GM23338 (cell line): ENCODE measurements at regions not wholly inside any gene's neighbourhood (a gene's known extent, or its start where the extent isn't known, plus 50 kb on each side); places are given as distances from the start of the nearest gene placed in this dataset.

ENCODE experiments used
- ATAC-seq: fragments of 200-7000 bp; cut with Tn5 transposase; 3 replicates; pipeline ENCODE4 v1.9.1; 2020
- DNase-seq: peaks from one replicate; pipeline ENCODE4 v3.0.0-alpha.2; 2015; ENCODE audit warnings: low spot score
- H2AFZ ChIP-seq: fragments of 200-600 bp; sonication (generic); 2 replicates; pipeline ENCODE4 v1.8.0; 2016; ENCODE audit warnings: antibody characterized with exemption, mild to moderate bottlenecking, moderate library complexity
- H3F3A ChIP-seq: fragments of 200-600 bp; sonication (generic); replicated peaks from 2 replicates; pipeline ENCODE4 v1.8.0; 2017; ENCODE audit warnings: antibody characterized with exemption, mixed run types, low read depth
- H3K27ac ChIP-seq: fragments of 200-600 bp; sonication (generic); 2 replicates; pipeline ENCODE4 v1.6.1; 2016; ENCODE audit warnings: low read depth
- H3K27me3 ChIP-seq: fragments of 200-600 bp; sonication (generic); 2 replicates; pipeline ENCODE4 v1.8.0; 2016; ENCODE audit warnings: mild to moderate bottlenecking, mixed run types, moderate library complexity; ENCODE audit not compliant: insufficient read depth
- H3K36me3 ChIP-seq: fragments of 200-600 bp; sonication (generic); 2 replicates; pipeline ENCODE4 v1.8.0; 2016; ENCODE audit warnings: mild to moderate bottlenecking; ENCODE audit not compliant: insufficient read depth
- H3K4me1 ChIP-seq: fragments of 200-600 bp; sonication (generic); 2 replicates; pipeline ENCODE4 v1.8.0; 2016; ENCODE audit warnings: mild to moderate bottlenecking, moderate library complexity; ENCODE audit not compliant: insufficient read depth
- H3K4me2 ChIP-seq: fragments of 200-600 bp; sonication (generic); 2 replicates; pipeline ENCODE4 v1.7.1; 2017; ENCODE audit warnings: mixed run types
- H3K4me3 ChIP-seq: fragments of 200-600 bp; sonication (generic); 2 replicates; pipeline ENCODE4 v1.6.1; 2016; ENCODE audit warnings: mixed run types
- H3K79me2 ChIP-seq: fragments of 200-600 bp; sonication (generic); replicated peaks from 2 replicates; pipeline ENCODE4 v1.8.0; 2017; ENCODE audit warnings: mild to moderate bottlenecking; ENCODE audit not compliant: insufficient read depth
- H3K9me2 ChIP-seq: fragments of 200-600 bp; sonication (generic); 2 replicates; pipeline ENCODE4 v1.8.0; 2017; ENCODE audit not compliant: insufficient read depth
- H4K20me1 ChIP-seq: fragments of 200-600 bp; sonication (generic); replicated peaks from 2 replicates; pipeline ENCODE4 v1.8.0; 2017; ENCODE audit warnings: mild to moderate bottlenecking; ENCODE audit not compliant: insufficient read depth
- H3K27ac Mint-ChIP-seq: 2 replicates; pipeline ENCODE4 v1.8.0; 2020; ENCODE audit warnings: inconsistent platforms, mild to moderate bottlenecking, moderate library complexity, mixed read lengths
- H3K27me3 Mint-ChIP-seq: 3 replicates; pipeline ENCODE4 v1.8.0; 2022; ENCODE audit warnings: low read depth, mild to moderate bottlenecking, moderate library complexity, mixed read lengths, inconsistent platforms; ENCODE audit not compliant: insufficient read depth, poor library complexity
- H3K36me3 Mint-ChIP-seq: 3 replicates; pipeline ENCODE4 v1.8.0; 2021; ENCODE audit warnings: low read depth, mild to moderate bottlenecking, inconsistent platforms, moderate library complexity, mixed read lengths
- H3K4me1 Mint-ChIP-seq: 3 replicates; pipeline ENCODE4 v1.8.0; 2020; ENCODE audit warnings: mild to moderate bottlenecking, inconsistent platforms, mixed read lengths
- H3K4me3 Mint-ChIP-seq: 3 replicates; pipeline ENCODE4 v1.8.0; 2021; ENCODE audit warnings: moderate library complexity, mild to moderate bottlenecking, inconsistent platforms, mixed read lengths
- H3K9me3 Mint-ChIP-seq: 3 replicates; pipeline ENCODE4 v1.8.0; 2020; ENCODE audit warnings: moderate library complexity, mild to moderate bottlenecking, inconsistent platforms, mixed read lengths
- CREB1 ChIP-seq: fragments of 250-450 bp; sonication (Bioruptor Pico); IDR thresholded peaks from 2 replicates; pipeline ENCODE4 v1.5.0; 2020; ENCODE audit warnings: low read depth, mild to moderate bottlenecking, moderate library complexity
- EZH2 ChIP-seq: fragments of 200-600 bp; sonication (generic); IDR thresholded peaks from one replicate; pipeline ENCODE4 v1.8.0; 2017; ENCODE audit warnings: antibody characterized with exemption, mild to moderate bottlenecking, low read depth; ENCODE audit not compliant: unreplicated experiment
- JUNB ChIP-seq: IDR thresholded peaks from one replicate; pipeline ENCODE4 v1.6.1; 2016; ENCODE audit warnings: antibody characterized with exemption; ENCODE audit not compliant: unreplicated experiment
- NANOG ChIP-seq: IDR thresholded peaks from 2 replicates; pipeline ENCODE4 v1.6.1; 2016; ENCODE audit warnings: antibody characterized with exemption, borderline replicate concordance
- POLR2AphosphoS5 ChIP-seq: IDR thresholded peaks from 2 replicates; pipeline ENCODE4 v1.6.1; 2016; ENCODE audit warnings: antibody characterized with exemption, low read depth
- STAT1 ChIP-seq: IDR thresholded peaks from one replicate; pipeline ENCODE4 v1.6.1; 2016; ENCODE audit warnings: antibody characterized with exemption; ENCODE audit not compliant: unreplicated experiment
- ZNF114 ChIP-seq: fragments of 250-450 bp; sonication (Bioruptor Pico); IDR thresholded peaks from 2 replicates; pipeline ENCODE4 v1.5.0; 2020; ENCODE audit warnings: mild to moderate bottlenecking, moderate library complexity
- ZNF331 ChIP-seq: fragments of 250-450 bp; sonication (Bioruptor Pico); IDR thresholded peaks from 2 replicates; pipeline ENCODE4 v1.5.0; 2020; ENCODE audit warnings: low read depth, mild to moderate bottlenecking, moderate library complexity
- TF ChIP-seq, protein P1 (sequence below), 2 experiments: fragments of 200-600 bp in 1 of 2; sonication (generic) in 1 of 2; conservative IDR thresholded peaks; 2 replicates each; pipeline versions ENCODE4 v1.5.1 to v1.6.1; 2016 to 2017; ENCODE audit warnings: antibody characterized with exemption in 2 of 2, low read depth in 2 of 2, mild to moderate bottlenecking in 2 of 2, moderate library complexity in 1 of 2
- TF ChIP-seq, protein P2 (sequence below): fragments of 250-450 bp; sonication (Bioruptor Pico); IDR thresholded peaks from 2 replicates; pipeline ENCODE4 v1.5.0; 2020; ENCODE audit warnings: mild to moderate bottlenecking, moderate library complexity
- TF ChIP-seq, protein P3 (sequence below): IDR thresholded peaks from 2 replicates; pipeline ENCODE4 v1.6.1; 2016; ENCODE audit warnings: antibody characterized with exemption

DNA sequence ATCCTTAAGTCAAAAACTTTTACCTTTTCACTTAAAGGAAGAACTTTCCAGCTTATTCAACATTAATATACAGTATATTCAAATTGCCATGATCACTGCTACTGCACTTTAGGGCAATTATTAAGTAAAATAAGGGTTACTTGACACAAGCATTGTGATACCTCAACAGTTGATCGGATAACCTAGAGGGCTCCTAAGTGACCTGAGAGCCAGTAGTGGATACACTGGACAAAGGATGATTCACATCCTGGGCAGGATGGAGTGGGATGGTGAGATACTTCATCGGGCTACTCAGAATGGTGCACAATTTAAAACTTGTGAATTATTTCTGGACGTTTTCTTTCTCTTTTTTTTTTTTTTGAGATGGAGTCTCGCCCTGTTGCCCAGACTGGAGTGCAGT lies 54.5 kb upstream of the PPM1J start:
- no peak for ATAC-seq

More for the DNA sequence above, 54.5 kb upstream of the PPM1J start:
- Histone ChIP-seq H3K4me3 (no peak overlapping the region), H3K27me3 (no peaks in the 10 kb centered on the region), H3K9me2 (no peaks in the 10 kb centered on the region), H3K4me1 (peaks cover 9% of the 10 kb centered on the region; the same call in 1 of the 2 replicates), H3K27ac (no peak overlapping the region), H4K20me1 (no peaks in the 10 kb centered on the region), H3F3A (no peaks in the 10 kb centered on the region), H3K36me3 (no peaks in the 10 kb centered on the region), H3K79me2 (no peaks in the 10 kb centered on the region), H3K4me2 (no peak overlapping the region), H2AFZ (no peak overlapping the region)
- Mint-ChIP-seq H3K9me3 (peaks cover 18% of the 10 kb centered on the region; the same call in 2 of the 3 replicates), H3K27me3 (peaks cover 10% of the 10 kb centered on the region), H3K27ac (no peak overlapping the region), H3K4me3 (no peak overlapping the region), H3K4me1 (peaks cover 27% of the 10 kb centered on the region), H3K36me3 (peaks cover 24% of the 10 kb centered on the region; the same call in 2 of the 3 replicates)
- TF ChIP-seq NANOG (no peak), ZNF331 (no peak), POLR2AphosphoS5 (no peak), CREB1 (no peak), STAT1 (no peak), ZNF114 (no peak), JUNB (no peak), EZH2 (no peak)
- TF ChIP-seq, protein P1, sequence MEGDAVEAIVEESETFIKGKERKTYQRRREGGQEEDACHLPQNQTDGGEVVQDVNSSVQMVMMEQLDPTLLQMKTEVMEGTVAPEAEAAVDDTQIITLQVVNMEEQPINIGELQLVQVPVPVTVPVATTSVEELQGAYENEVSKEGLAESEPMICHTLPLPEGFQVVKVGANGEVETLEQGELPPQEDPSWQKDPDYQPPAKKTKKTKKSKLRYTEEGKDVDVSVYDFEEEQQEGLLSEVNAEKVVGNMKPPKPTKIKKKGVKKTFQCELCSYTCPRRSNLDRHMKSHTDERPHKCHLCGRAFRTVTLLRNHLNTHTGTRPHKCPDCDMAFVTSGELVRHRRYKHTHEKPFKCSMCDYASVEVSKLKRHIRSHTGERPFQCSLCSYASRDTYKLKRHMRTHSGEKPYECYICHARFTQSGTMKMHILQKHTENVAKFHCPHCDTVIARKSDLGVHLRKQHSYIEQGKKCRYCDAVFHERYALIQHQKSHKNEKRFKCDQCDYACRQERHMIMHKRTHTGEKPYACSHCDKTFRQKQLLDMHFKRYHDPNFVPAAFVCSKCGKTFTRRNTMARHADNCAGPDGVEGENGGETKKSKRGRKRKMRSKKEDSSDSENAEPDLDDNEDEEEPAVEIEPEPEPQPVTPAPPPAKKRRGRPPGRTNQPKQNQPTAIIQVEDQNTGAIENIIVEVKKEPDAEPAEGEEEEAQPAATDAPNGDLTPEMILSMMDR (conservative IDR thresholded peaks at IDR 0.05; ENCODE audit: low read depth in 2 of 2) = no peak
- TF ChIP-seq, protein P2, sequence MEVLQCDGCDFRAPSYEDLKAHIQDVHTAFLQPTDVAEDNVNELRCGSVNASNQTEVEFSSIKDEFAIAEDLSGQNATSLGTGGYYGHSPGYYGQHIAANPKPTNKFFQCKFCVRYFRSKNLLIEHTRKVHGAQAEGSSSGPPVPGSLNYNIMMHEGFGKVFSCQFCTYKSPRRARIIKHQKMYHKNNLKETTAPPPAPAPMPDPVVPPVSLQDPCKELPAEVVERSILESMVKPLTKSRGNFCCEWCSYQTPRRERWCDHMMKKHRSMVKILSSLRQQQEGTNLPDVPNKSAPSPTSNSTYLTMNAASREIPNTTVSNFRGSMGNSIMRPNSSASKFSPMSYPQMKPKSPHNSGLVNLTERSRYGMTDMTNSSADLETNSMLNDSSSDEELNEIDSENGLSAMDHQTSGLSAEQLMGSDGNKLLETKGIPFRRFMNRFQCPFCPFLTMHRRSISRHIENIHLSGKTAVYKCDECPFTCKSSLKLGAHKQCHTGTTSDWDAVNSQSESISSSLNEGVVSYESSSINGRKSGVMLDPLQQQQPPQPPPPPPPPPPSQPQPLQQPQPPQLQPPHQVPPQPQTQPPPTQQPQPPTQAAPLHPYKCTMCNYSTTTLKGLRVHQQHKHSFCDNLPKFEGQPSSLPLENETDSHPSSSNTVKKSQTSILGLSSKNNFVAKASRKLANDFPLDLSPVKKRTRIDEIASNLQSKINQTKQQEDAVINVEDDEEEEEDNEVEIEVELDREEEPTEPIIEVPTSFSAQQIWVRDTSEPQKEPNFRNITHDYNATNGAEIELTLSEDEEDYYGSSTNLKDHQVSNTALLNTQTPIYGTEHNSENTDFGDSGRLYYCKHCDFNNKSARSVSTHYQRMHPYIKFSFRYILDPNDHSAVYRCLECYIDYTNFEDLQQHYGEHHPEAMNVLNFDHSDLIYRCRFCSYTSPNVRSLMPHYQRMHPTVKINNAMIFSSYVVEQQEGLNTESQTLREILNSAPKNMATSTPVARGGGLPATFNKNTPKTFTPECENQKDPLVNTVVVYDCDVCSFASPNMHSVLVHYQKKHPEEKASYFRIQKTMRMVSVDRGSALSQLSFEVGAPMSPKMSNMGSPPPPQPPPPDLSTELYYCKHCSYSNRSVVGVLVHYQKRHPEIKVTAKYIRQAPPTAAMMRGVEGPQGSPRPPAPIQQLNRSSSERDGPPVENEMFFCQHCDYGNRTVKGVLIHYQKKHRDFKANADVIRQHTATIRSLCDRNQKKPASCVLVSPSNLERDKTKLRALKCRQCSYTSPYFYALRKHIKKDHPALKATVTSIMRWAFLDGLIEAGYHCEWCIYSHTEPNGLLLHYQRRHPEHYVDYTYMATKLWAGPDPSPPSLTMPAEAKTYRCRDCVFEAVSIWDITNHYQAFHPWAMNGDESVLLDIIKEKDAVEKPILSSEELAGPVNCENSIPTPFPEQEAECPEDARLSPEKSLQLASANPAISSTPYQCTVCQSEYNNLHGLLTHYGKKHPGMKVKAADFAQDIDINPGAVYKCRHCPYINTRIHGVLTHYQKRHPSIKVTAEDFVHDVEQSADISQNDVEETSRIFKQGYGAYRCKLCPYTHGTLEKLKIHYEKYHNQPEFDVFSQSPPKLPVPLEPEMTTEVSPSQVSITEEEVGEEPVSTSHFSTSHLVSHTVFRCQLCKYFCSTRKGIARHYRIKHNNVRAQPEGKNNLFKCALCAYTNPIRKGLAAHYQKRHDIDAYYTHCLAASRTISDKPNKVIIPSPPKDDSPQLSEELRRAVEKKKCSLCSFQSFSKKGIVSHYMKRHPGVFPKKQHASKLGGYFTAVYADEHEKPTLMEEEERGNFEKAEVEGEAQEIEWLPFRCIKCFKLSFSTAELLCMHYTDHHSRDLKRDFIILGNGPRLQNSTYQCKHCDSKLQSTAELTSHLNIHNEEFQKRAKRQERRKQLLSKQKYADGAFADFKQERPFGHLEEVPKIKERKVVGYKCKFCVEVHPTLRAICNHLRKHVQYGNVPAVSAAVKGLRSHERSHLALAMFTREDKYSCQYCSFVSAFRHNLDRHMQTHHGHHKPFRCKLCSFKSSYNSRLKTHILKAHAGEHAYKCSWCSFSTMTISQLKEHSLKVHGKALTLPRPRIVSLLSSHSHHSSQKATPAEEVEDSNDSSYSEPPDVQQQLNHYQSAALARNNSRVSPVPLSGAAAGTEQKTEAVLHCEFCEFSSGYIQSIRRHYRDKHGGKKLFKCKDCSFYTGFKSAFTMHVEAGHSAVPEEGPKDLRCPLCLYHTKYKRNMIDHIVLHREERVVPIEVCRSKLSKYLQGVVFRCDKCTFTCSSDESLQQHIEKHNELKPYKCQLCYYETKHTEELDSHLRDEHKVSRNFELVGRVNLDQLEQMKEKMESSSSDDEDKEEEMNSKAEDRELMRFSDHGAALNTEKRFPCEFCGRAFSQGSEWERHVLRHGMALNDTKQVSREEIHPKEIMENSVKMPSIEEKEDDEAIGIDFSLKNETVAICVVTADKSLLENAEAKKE = no peak
- TF ChIP-seq, protein P3, sequence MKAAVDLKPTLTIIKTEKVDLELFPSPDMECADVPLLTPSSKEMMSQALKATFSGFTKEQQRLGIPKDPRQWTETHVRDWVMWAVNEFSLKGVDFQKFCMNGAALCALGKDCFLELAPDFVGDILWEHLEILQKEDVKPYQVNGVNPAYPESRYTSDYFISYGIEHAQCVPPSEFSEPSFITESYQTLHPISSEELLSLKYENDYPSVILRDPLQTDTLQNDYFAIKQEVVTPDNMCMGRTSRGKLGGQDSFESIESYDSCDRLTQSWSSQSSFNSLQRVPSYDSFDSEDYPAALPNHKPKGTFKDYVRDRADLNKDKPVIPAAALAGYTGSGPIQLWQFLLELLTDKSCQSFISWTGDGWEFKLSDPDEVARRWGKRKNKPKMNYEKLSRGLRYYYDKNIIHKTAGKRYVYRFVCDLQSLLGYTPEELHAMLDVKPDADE = no peak
- DNase-seq = no peak
